ENCODE measurements at regions not wholly inside any gene's neighbourhood (a gene's known extent, or its start where the extent isn't known, plus 50 kb on each side); places are given as distances from the start of the nearest gene placed in this dataset.
"Not testable (repeated sequence)": the region's sequence is repeated elsewhere in the genome, so short reads cannot be mapped to it uniquely, and the experiment has no call there.

DNA sequence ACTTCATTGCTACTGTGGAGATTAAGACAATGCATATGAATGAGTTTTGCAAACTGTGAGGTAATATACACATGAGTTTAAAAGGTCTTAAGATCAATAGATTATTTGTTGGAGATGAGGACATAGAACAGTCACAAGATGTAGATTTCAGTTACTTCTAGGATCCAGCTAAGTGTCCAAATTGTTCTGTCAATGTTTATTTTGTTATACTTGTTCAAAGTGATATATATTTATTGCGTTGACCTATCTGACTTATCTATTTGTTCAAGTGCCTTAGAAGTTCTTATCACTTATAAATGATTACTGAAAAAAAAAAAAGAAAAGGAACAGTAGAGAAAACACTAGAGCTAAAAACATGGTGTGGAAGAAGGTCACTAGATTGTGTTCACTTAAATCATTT is 75.6 kb upstream of the GRIN3A start:
- TF ChIP-seq CTCF (IDR thresholded peaks at IDR 0.05; ENCODE audit: unreplicated experiment), result no peak
- H3K27ac Mint-ChIP-seq, result no peak overlapping the region
- no peak overlapping the region for H3K4me3 Mint-ChIP-seq (ENCODE audit: low read depth)
- H3K27me3 Mint-ChIP-seq, result peaks cover 12% of the 10 kb centered on the region
- peaks cover 1% of the 10 kb centered on the region for H3K4me1 Mint-ChIP-seq (ENCODE audit: low read depth)
- no peak for DNase-seq (ENCODE audit: low spot score, unreplicated experiment)
- peaks cover 5% of the 10 kb centered on the region for H3K9me3 Mint-ChIP-seq (ENCODE audit: low read depth)
- H3K36me3 Mint-ChIP-seq (ENCODE audit: insufficient read depth), result no peaks in the 10 kb centered on the region

DNA sequence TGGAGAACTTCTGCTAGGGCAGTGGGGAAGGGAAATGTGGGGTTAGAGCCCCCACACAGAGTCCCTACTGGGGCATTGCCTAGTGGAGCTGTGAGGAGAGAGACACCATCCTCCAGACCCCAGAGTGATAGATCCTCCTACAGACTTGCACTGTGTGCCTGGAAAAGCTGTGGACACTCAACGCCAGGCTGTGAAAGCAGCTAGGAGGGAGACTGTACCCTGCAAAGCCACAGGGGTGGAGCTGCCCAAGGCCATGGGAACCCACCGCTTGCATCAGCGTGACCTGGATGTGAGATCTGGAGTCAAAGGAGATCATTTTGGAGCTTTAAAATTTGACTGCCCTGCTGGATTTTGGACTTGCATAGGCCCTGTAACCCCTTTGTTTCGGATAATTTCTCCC is 69.4 kb upstream of the GRIN3A start:
- H3K4me1 Mint-ChIP-seq (ENCODE audit: low read depth); H3K4me3 Mint-ChIP-seq (ENCODE audit: low read depth); H3K36me3 Mint-ChIP-seq (ENCODE audit: insufficient read depth); DNase-seq (ENCODE audit: low spot score, unreplicated experiment); H3K27ac Mint-ChIP-seq; H3K9me3 Mint-ChIP-seq (ENCODE audit: low read depth): not testable (repeated sequence)
- peaks cover 11% of the 10 kb centered on the region for H3K27me3 Mint-ChIP-seq

DNA sequence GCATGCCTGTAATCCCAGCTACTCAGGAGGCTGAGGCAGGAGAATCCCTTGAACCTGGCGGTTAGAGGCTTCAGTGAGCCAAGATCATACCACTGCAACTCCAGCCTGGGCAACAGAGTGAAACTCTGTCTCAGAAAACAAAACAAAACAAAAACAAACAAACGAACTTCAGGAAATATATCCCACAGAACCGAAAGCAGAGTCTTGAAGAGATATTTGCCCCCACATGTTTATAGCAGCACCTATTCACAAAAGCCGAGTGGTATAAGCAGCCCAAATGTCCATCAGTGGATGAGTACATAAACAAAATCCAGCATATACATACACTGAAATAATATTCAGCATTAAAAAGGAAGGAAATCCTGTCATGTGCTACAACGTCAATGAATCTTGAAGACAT is 57.6 kb upstream of the GRIN3A start:
- no peak for DNase-seq (ENCODE audit: low spot score, unreplicated experiment)
- no peaks in the 10 kb centered on the region for H3K4me1 Mint-ChIP-seq (ENCODE audit: low read depth)
- no peak for TF ChIP-seq CTCF (IDR thresholded peaks at IDR 0.05; ENCODE audit: unreplicated experiment)
- H3K36me3 Mint-ChIP-seq (ENCODE audit: insufficient read depth), result no peaks in the 10 kb centered on the region
- H3K27ac Mint-ChIP-seq, result no peak overlapping the region
- no peak overlapping the region for H3K4me3 Mint-ChIP-seq (ENCODE audit: low read depth)
- peaks cover 9% of the 10 kb centered on the region for H3K27me3 Mint-ChIP-seq
- H3K9me3 Mint-ChIP-seq (ENCODE audit: low read depth), result no peaks in the 10 kb centered on the region

DNA sequence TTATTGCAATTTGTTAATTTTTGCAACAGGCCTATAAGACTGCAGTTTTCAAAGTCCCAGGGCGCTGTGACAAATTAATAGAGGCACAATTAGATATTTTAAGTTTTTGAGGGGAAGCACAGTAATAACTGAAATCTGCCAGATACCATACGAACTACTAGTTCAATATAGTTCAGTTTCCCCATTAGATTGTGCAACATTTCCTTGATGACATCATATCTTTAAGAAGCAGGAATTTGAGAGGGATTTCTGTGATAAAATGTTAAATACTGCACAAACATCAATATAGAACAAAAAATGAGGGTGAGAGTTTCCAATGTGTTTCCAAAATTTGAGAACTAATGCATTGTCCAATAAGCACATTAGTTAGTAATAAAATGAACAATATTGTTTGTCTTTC is 56.7 kb upstream of the GRIN3A start:
- no peak overlapping the region for H3K27ac Mint-ChIP-seq
- H3K4me3 Mint-ChIP-seq (ENCODE audit: low read depth), result no peak overlapping the region
- no peak for TF ChIP-seq CTCF (IDR thresholded peaks at IDR 0.05; ENCODE audit: unreplicated experiment)
- H3K36me3 Mint-ChIP-seq (ENCODE audit: insufficient read depth), result no peaks in the 10 kb centered on the region
- DNase-seq (ENCODE audit: low spot score, unreplicated experiment), result no peak
- peaks cover 5% of the 10 kb centered on the region for H3K27me3 Mint-ChIP-seq
- H3K4me1 Mint-ChIP-seq (ENCODE audit: low read depth), result no peaks in the 10 kb centered on the region
- H3K9me3 Mint-ChIP-seq (ENCODE audit: low read depth), result no peaks in the 10 kb centered on the region

GRCh38 chr9:101792475-101792874 is 54.0 kb upstream of the GRIN3A start:
- Mint-ChIP-seq H3K36me3 (ENCODE audit: insufficient read depth) (no peaks in the 10 kb centered on the region), H3K9me3 (ENCODE audit: low read depth) (no peaks in the 10 kb centered on the region), H3K4me1 (ENCODE audit: low read depth) (no peaks in the 10 kb centered on the region), H3K27ac (no peak overlapping the region), H3K27me3 (peaks cover 11% of the 10 kb centered on the region), H3K4me3 (ENCODE audit: low read depth) (no peak overlapping the region)
- no peak for TF ChIP-seq CTCF (IDR thresholded peaks at IDR 0.05; ENCODE audit: unreplicated experiment)
- no peak for DNase-seq (ENCODE audit: low spot score, unreplicated experiment)

- Mint-ChIP-seq H3K4me1 (ENCODE audit: low read depth) (no peaks in the 10 kb centered on the region), H3K9me3 (ENCODE audit: low read depth) (no peaks in the 10 kb centered on the region), H3K36me3 (ENCODE audit: insufficient read depth) (no peaks in the 10 kb centered on the region), H3K27ac (no peak overlapping the region), H3K27me3 (peaks cover 11% of the 10 kb centered on the region), H3K4me3 (ENCODE audit: low read depth) (no peak overlapping the region)
- TF ChIP-seq CTCF (IDR thresholded peaks at IDR 0.05; ENCODE audit: unreplicated experiment), result peak; percentile 82
- peak; percentile 55 for DNase-seq (ENCODE audit: low spot score, unreplicated experiment)
These were observed 53.5 kb upstream of the GRIN3A start for GRCh38 chr9:101791938-101792337.
